GM10266 (cell line): ENCODE measurements at regions not wholly inside any gene's neighbourhood (a gene's known extent, or its start where the extent isn't known, plus 50 kb on each side); places are given as distances from the start of the nearest gene placed in this dataset.

Experiments
- DNase-seq: peaks from one replicate; pipeline ENCODE4 v3.0.0; 2012; ENCODE audit errors: extremely low spot score
- CTCF ChIP-seq: IDR thresholded peaks from 2 replicates; pipeline ENCODE4 v1.5.1; 2012; ENCODE audit warnings: mild to moderate bottlenecking, low read depth; ENCODE audit not compliant: control insufficient read depth, insufficient read depth; ENCODE audit errors: missing control alignments

- DNase-seq = no peak
- TF ChIP-seq CTCF = no peak
These were observed 142.4 kb downstream of the NAV1 start for GRCh38 chr1:201681375-201681774.

GRCh38 chr1:201682964-201683363 lies 144.0 kb downstream of the NAV1 start:
- TF ChIP-seq CTCF = no peak
- no peak for DNase-seq

- DNase-seq = no peak
- TF ChIP-seq CTCF = no peak
These were observed 144.5 kb downstream of the NAV1 start for GRCh38 chr1:201683397-201683796.

GRCh38 chr1:201685485-201685884 lies 143.5 kb upstream of the IPO9 start:
- DNase-seq = no peak
- TF ChIP-seq CTCF = no peak

- no peak for DNase-seq
- no peak for TF ChIP-seq CTCF
These were observed 142.1 kb upstream of the IPO9 start for GRCh38 chr1:201686714-201687455.

GRCh38 chr1:201688514-201688913 lies 140.4 kb upstream of the IPO9 start:
- no peak for DNase-seq
- no peak for TF ChIP-seq CTCF

GRCh38 chr1:201689647-201690046 lies 139.3 kb upstream of the IPO9 start:
- no peak for DNase-seq
- TF ChIP-seq CTCF = no peak
